B cell (primary cell): ENCODE measurements at regions not wholly inside any gene's neighbourhood (a gene's known extent, or its start where the extent isn't known, plus 50 kb on each side); places are given as distances from the start of the nearest gene placed in this dataset.

ENCODE experiments used
- ATAC-seq: fragments of 200-7000 bp; cut with Tn5 transposase; one replicate; pipeline ENCODE4 v1.10.0; 2021; ENCODE audit warnings: low read depth, mild to moderate bottlenecking, moderate number of reproducible peaks, moderate library complexity
- CTCF ChIA-PET: fragments of 350-600 bp; sonication (Branson Sonifier 250); formaldehyde crosslinking; loops from one replicate; lab custom pipeline; 2021; ENCODE audit warnings: antibody characterized with exemption, inconsistent platforms; lab: Charles Lee
- POLR2A ChIA-PET: fragments of 350-600 bp; sonication (Branson Sonifier 250); formaldehyde crosslinking; loops from one replicate; lab custom pipeline; 2021; ENCODE audit warnings: antibody characterized with exemption; lab: Charles Lee
- DNase-seq: peaks from one replicate; pipeline ENCODE4 v3.0.0; 2013
- H2AFZ ChIP-seq: 2 replicates; pipeline ENCODE4 v1.6.1; 2012; ENCODE audit warnings: mild to moderate bottlenecking, low read depth, low read length; ENCODE audit not compliant: insufficient read depth, poor library complexity, severe bottlenecking
- H3K27ac ChIP-seq, 2 donors: 1 replicate in 1 of 2; 2 replicates in 1 of 2; pipeline ENCODE4 v1.5.1; 2012 to 2013; ENCODE audit warnings: low read length in 2 of 2, mild to moderate bottlenecking in 2 of 2, moderate library complexity in 1 of 2
- H3K27me3 ChIP-seq, 4 experiments: fragments of 200-600 bp in 1 of 4; sonication (generic) in 1 of 4; replicated peaks in 1 of 4; 1 replicate in 2 of 4; 2 replicates in 2 of 4; pipeline versions ENCODE4 v1.6.1 to v1.7.0; 2013 to 2016; ENCODE audit warnings: low read length in 3 of 4, mild to moderate bottlenecking in 2 of 4, mixed read lengths in 1 of 4, moderate library complexity in 1 of 4; ENCODE audit not compliant: insufficient read depth in 4 of 4, control insufficient read depth in 3 of 4; ENCODE audit errors: control extremely low read depth in 1 of 4
- H3K36me3 ChIP-seq, 2 experiments: replicated peaks in 1 of 2; 1 replicate in 1 of 2; 2 replicates in 1 of 2; pipeline versions ENCODE4 v1.6.1 to v1.7.1; 2013; ENCODE audit warnings: low read length in 1 of 2; ENCODE audit not compliant: insufficient read depth in 2 of 2, control insufficient read depth in 1 of 2; ENCODE audit errors: control extremely low read depth in 1 of 2, extremely low read depth in 1 of 2
- H3K4me1 ChIP-seq, 2 donors: fragments of 200-600 bp in 1 of 2; sonication (generic) in 1 of 2; 1 replicate in 1 of 2; 2 replicates in 1 of 2; pipeline versions ENCODE4 v1.5.1 to v1.6.1; 2013 to 2017; ENCODE audit warnings: low read length in 2 of 2; ENCODE audit not compliant: control insufficient read depth in 2 of 2, insufficient read depth in 2 of 2
- H3K4me2 ChIP-seq: replicated peaks from 2 replicates; pipeline ENCODE3; 2012; ENCODE audit warnings: mild to moderate bottlenecking, low read depth, low read length; ENCODE audit not compliant: poor library complexity, severe bottlenecking
- H3K4me3 ChIP-seq, 5 experiments: fragments of 200-600 bp in 1 of 5; sonication (generic) in 1 of 5; 1 replicate in 3 of 5; 2 replicates in 2 of 5; pipeline versions ENCODE4 v1.5.1 to v1.7.0; 2011 to 2016; ENCODE audit warnings: low read length in 4 of 5, mild to moderate bottlenecking in 4 of 5, low read depth in 2 of 5, control low read depth in 1 of 5, moderate library complexity in 1 of 5; ENCODE audit not compliant: insufficient read depth in 1 of 5; ENCODE audit errors: control extremely low read depth in 1 of 5, extremely low read depth in 1 of 5
- H3K79me2 ChIP-seq: fragments of 200-600 bp; sonication (generic); one replicate; pipeline ENCODE4 v1.6.0; 2016; ENCODE audit warnings: low read length; ENCODE audit not compliant: control insufficient read depth, insufficient read depth
- H3K9ac ChIP-seq: fragments of 200-600 bp; sonication (generic); 2 replicates; pipeline ENCODE4 v1.6.1; 2017; ENCODE audit warnings: mild to moderate bottlenecking, low read length, moderate library complexity
- H3K9me3 ChIP-seq, 3 donors: one replicate each; pipeline versions ENCODE4 v1.6.1 to v1.7.1; 2013; ENCODE audit warnings: low read length in 2 of 3; ENCODE audit not compliant: control insufficient read depth in 2 of 3, insufficient read depth in 1 of 3; ENCODE audit errors: control extremely low read depth in 1 of 3
- H4K20me1 ChIP-seq: 2 replicates; pipeline ENCODE4 v1.6.0; 2012; ENCODE audit warnings: mild to moderate bottlenecking, low read length; ENCODE audit not compliant: insufficient read depth, control insufficient read depth, poor library complexity, severe bottlenecking
- H3K27ac Mint-ChIP-seq: one replicate; pipeline ENCODE4 v1.8.0; 2021; ENCODE audit warnings: mixed read lengths
- H3K27me3 Mint-ChIP-seq: one replicate; pipeline ENCODE4 v1.8.0; 2021; ENCODE audit warnings: mixed read lengths
- H3K4me1 Mint-ChIP-seq: one replicate; pipeline ENCODE4 v1.8.0; 2021; ENCODE audit warnings: mixed read lengths
- H3K4me3 Mint-ChIP-seq: one replicate; pipeline ENCODE4 v1.8.0; 2021; ENCODE audit warnings: mixed read lengths
- H3K9me3 Mint-ChIP-seq: one replicate; pipeline ENCODE4 v1.8.0; 2022; ENCODE audit warnings: mixed read lengths; ENCODE audit not compliant: insufficient read depth
- CTCF ChIP-seq: fragments of 200-600 bp; IDR thresholded peaks from one replicate; pipeline ENCODE4 v1.8.0; 2022; ENCODE audit warnings: antibody characterized with exemption, mild to moderate bottlenecking
- EZH2 ChIP-seq: IDR thresholded peaks from 2 replicates; pipeline ENCODE4 v1.6.1; 2012; ENCODE audit warnings: borderline replicate concordance, low read depth, mild to moderate bottlenecking, moderate library complexity, low read length; ENCODE audit not compliant: insufficient read depth, poor library complexity, severe bottlenecking
- WGBS: methylation state at CpG from one replicate; pipeline ENCODE4 v1.1.5; 2013; ENCODE audit warnings: missing lambda C conversion rate; ENCODE audit not compliant: insufficient coverage; 5-methylcytosine and 5-hydroxymethylcytosine counted together
- intact Hi-C: fragments of 100-400 bp; cut with micrococcal nuclease; formaldehyde crosslinking; loops from one replicate; pipeline ENCODE4 v1.10.0; 2022

- Mint-ChIP-seq H3K4me3 (no peak overlapping the region), H3K27me3 (no peaks in the 10 kb centered on the region), H3K4me1 (no peaks in the 10 kb centered on the region), H3K27ac (no peak overlapping the region), H3K9me3 (no peaks in the 10 kb centered on the region)
- Histone ChIP-seq H4K20me1 (no peaks in the 10 kb centered on the region), H3K36me3 (no peaks in the 10 kb centered on the region), H3K9me3 (peaks cover 0 to 3% (median 0%) of the 10 kb centered on the region in 3 donors), H3K27ac (no peak overlapping the region), H2AFZ (no peak overlapping the region), H3K4me1 (no peaks in the 10 kb centered on the region), H3K9ac (no peak overlapping the region), H3K4me2 (no peak overlapping the region), H3K79me2 (no peaks in the 10 kb centered on the region), H3K27me3 (no peaks in the 10 kb centered on the region), H3K4me3 (no peak overlapping the region)
- ChIA-PET POLR2A (no interaction called here), CTCF (no interaction called here)
- intact Hi-C loops, result no loop called here
- ATAC-seq, result no peak
- TF ChIP-seq CTCF (no peak), EZH2 (no peak)
- no peak for DNase-seq
- 98% methylated on average over 4 of the region's 6 CpGs for WGBS
Measured at GRCh38 chr2:5359397-5359796, 332.8 kb upstream of the SOX11 start.

- no peak overlapping the region for H3K4me3 ChIP-seq
- H3K27me3 ChIP-seq, result no peaks in the 10 kb centered on the region
- no peaks in the 10 kb centered on the region for H3K27me3 Mint-ChIP-seq
- H3K9me3 ChIP-seq, result peaks cover 0 to under 1% (median 0%) of the 10 kb centered on the region in 3 donors
- no peaks in the 10 kb centered on the region for H3K36me3 ChIP-seq
- TF ChIP-seq CTCF, result no peak
- TF ChIP-seq EZH2, result no peak
- H3K9me3 Mint-ChIP-seq, result no peaks in the 10 kb centered on the region
- no peak overlapping the region for H3K27ac Mint-ChIP-seq
- H3K4me3 Mint-ChIP-seq, result no peak overlapping the region
- intact Hi-C loops, result no loop called here
- no peak overlapping the region for H2AFZ ChIP-seq
- no peaks in the 10 kb centered on the region for H3K79me2 ChIP-seq
- H3K4me2 ChIP-seq, result no peak overlapping the region
- no peak overlapping the region for H3K27ac ChIP-seq
- DNase-seq (no peak), ATAC-seq (no peak)
- H4K20me1 ChIP-seq, result no peaks in the 10 kb centered on the region
- H3K4me1 Mint-ChIP-seq, result no peaks in the 10 kb centered on the region
- ChIA-PET CTCF (no interaction called here), POLR2A (no interaction called here)
- H3K4me1 ChIP-seq, result no peaks in the 10 kb centered on the region
- H3K9ac ChIP-seq, result no peak overlapping the region
- 68% methylated on average over 9 of the region's 9 CpGs for WGBS
Measured at GRCh38 chr2:5360081-5360480, 332.1 kb upstream of the SOX11 start.
